Neural progenitor cell (in vitro differentiated cells): ENCODE measurements at regions not wholly inside any gene's neighbourhood (a gene's known extent, or its start where the extent isn't known, plus 50 kb on each side); places are given as distances from the start of the nearest gene placed in this dataset.

Experiments
- CTCF ChIP-seq: fragments of 200-600 bp; sonication (generic); IDR thresholded peaks from 2 replicates; pipeline ENCODE4 v1.5.1; 2017; ENCODE audit warnings: antibody characterized with exemption, mild to moderate bottlenecking
- EZH2 ChIP-seq: fragments of 200-600 bp; sonication (generic); IDR thresholded peaks from 2 replicates; pipeline ENCODE4 v1.6.1; 2017; ENCODE audit warnings: antibody characterized with exemption, mild to moderate bottlenecking, moderate library complexity
- EZH2phosphoT487 ChIP-seq: fragments of 200-600 bp; sonication (generic); IDR thresholded peaks from 2 replicates; pipeline ENCODE4 v1.6.1; 2017; ENCODE audit warnings: antibody characterized with exemption

DNA sequence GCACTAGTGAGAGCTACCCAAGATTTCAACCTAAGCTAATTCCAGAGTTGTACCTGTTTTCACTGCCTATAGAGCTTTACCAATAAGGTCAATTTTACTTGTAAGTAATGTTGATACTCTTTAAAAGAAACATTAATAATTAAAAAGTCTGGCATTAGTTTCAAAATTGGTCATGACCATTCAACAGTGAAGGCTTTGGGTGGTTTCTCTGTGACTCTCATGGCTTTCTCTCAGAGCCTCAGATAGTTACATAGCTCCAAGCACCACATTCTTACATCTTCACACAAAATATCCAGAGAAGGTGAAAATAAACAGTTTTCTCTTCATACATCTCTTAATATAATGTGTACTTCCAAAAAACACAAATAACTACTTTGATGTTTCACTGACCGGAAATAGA, 61.5 kb upstream of the TCF12 start:
- TF ChIP-seq EZH2phosphoT487 (no peak), EZH2 (no peak), CTCF (no peak)
